ENCODE measurements at regions not wholly inside any gene's neighbourhood (a gene's known extent, or its start where the extent isn't known, plus 50 kb on each side); places are given as distances from the start of the nearest gene placed in this dataset.

- no peak overlapping the region for H3K4me2 ChIP-seq
- H3K36me3 ChIP-seq (replicated peaks; ENCODE audit: insufficient read depth, low read depth), result no peaks in the 10 kb centered on the region
- no peaks in the 10 kb centered on the region for H3K9me2 ChIP-seq (replicated peaks; ENCODE audit: insufficient read depth)
- no peak overlapping the region for H3K27ac ChIP-seq
- H2AFZ ChIP-seq, result no peak overlapping the region
- no peak for DNase-seq (ENCODE audit: low spot score)
- no peaks in the 10 kb centered on the region for H4K20me1 ChIP-seq (ENCODE audit: insufficient read depth, poor library complexity, severe bottlenecking)
- no peaks in the 10 kb centered on the region for H3K4me1 ChIP-seq (ENCODE audit: insufficient read depth)
- no peaks in the 10 kb centered on the region for H3K9me3 ChIP-seq (ENCODE audit: low read depth)
- no peaks in the 10 kb centered on the region for H3K79me2 ChIP-seq
- TF ChIP-seq EZH2phosphoT487 (IDR thresholded peaks at IDR 0.05; ENCODE audit: low read depth, severe bottlenecking, unreplicated experiment) (no peak), EZH2 (IDR thresholded peaks at IDR 0.05; ENCODE audit: borderline replicate concordance) (no peak), CTCF (IDR thresholded peaks at IDR 0.05; ENCODE audit: poor library complexity) (no peak)
- H3K4me3 ChIP-seq, result no peak overlapping the region
- no peaks in the 10 kb centered on the region for H3K27me3 ChIP-seq
- 44% methylated on average over 1 of the region's 1 CpG for WGBS (ENCODE audit: low lambda C conversion rate, missing lambda C conversion rate)
Observed at GRCh38 chr18:64592246-64592645, 443.4 kb upstream of the LINC00305 start.

DNA sequence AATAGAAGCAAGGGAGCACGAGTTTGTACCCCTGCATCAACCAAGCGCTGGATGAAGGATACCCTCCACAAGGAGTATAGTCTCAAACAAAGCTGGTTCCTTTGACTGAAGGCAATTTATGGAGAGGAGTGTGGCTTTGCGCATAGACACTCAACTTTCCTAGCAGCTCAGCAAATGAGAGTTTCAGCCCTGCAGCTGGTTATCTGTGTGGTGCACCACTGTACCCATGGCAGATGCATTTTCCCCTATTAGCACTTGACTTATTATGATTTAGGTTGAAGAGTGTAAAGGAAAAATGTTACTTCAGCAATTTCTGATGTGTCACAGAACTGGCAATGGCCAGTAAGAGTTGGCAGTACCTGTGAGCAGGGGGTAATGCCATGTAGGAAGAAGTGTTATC is 440.1 kb upstream of the LINC00305 start:
- Histone ChIP-seq H3K27me3 (no peaks in the 10 kb centered on the region), H4K20me1 (ENCODE audit: insufficient read depth, poor library complexity, severe bottlenecking) (no peaks in the 10 kb centered on the region), H3K4me1 (ENCODE audit: insufficient read depth) (no peaks in the 10 kb centered on the region), H3K36me3 (replicated peaks; ENCODE audit: insufficient read depth, low read depth) (no peaks in the 10 kb centered on the region), H3K4me3 (no peak overlapping the region), H3K4me2 (no peak overlapping the region), H3K9me2 (replicated peaks; ENCODE audit: insufficient read depth) (no peaks in the 10 kb centered on the region), H3K27ac (no peak overlapping the region), H3K79me2 (no peaks in the 10 kb centered on the region), H3K9me3 (ENCODE audit: low read depth) (no peaks in the 10 kb centered on the region), H2AFZ (no peak overlapping the region)
- DNase-seq (ENCODE audit: low spot score), result no peak
- TF ChIP-seq EZH2phosphoT487 (IDR thresholded peaks at IDR 0.05; ENCODE audit: low read depth, severe bottlenecking, unreplicated experiment) (no peak), CTCF (IDR thresholded peaks at IDR 0.05; ENCODE audit: poor library complexity) (no peak), EZH2 (IDR thresholded peaks at IDR 0.05; ENCODE audit: borderline replicate concordance) (no peak)
- WGBS (ENCODE audit: low lambda C conversion rate, missing lambda C conversion rate), result 84% methylated on average over 3 of the region's 3 CpGs

GRCh38 chr18:64566456-64566855 is 417.6 kb upstream of the LINC00305 start:
- no peaks in the 10 kb centered on the region for H3K9me3 ChIP-seq (ENCODE audit: low read depth)
- no peaks in the 10 kb centered on the region for H3K27me3 ChIP-seq
- no peak overlapping the region for H3K4me3 ChIP-seq
- no peaks in the 10 kb centered on the region for H3K79me2 ChIP-seq
- H3K4me2 ChIP-seq, result no peak overlapping the region
- H4K20me1 ChIP-seq (ENCODE audit: insufficient read depth, poor library complexity, severe bottlenecking), result no peaks in the 10 kb centered on the region
- DNase-seq (ENCODE audit: low spot score), result no peak
- no peaks in the 10 kb centered on the region for H3K9me2 ChIP-seq (replicated peaks; ENCODE audit: insufficient read depth)
- no peak overlapping the region for H2AFZ ChIP-seq
- TF ChIP-seq EZH2phosphoT487 (IDR thresholded peaks at IDR 0.05; ENCODE audit: low read depth, severe bottlenecking, unreplicated experiment), result no peak
- no peak for TF ChIP-seq EZH2 (IDR thresholded peaks at IDR 0.05; ENCODE audit: borderline replicate concordance)
- no peak for TF ChIP-seq CTCF (IDR thresholded peaks at IDR 0.05; ENCODE audit: poor library complexity)
- H3K4me1 ChIP-seq (ENCODE audit: insufficient read depth), result no peaks in the 10 kb centered on the region
- no peak overlapping the region for H3K27ac ChIP-seq
- no peaks in the 10 kb centered on the region for H3K36me3 ChIP-seq (replicated peaks; ENCODE audit: insufficient read depth, low read depth)
- WGBS (ENCODE audit: low lambda C conversion rate, missing lambda C conversion rate), result 91% methylated on average over 2 of the region's 2 CpGs

DNA sequence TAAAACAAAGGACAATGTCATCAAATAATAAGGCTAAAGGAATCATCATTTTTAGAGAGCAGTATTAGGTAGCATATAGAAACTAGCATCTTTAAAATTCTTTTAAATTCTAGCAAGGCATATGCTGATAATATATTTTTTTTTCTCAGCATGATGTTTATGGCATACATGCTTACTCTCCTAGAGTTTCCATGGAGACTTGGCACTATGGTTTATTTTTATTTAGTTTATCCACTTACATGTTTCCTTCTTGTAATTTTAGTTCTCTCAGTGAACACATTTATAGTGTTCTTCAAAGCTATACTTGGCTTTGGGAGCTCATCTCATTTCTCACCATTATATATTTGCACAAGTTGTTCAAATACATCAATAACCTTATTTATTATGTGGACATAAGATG is 413.8 kb upstream of the LINC00305 start:
- DNase-seq (ENCODE audit: low spot score), result no peak
- H3K27ac ChIP-seq, result no peak overlapping the region
- H3K4me1 ChIP-seq (ENCODE audit: insufficient read depth), result no peaks in the 10 kb centered on the region
- H4K20me1 ChIP-seq (ENCODE audit: insufficient read depth, poor library complexity, severe bottlenecking), result no peaks in the 10 kb centered on the region
- H3K4me2 ChIP-seq, result no peak overlapping the region
- TF ChIP-seq EZH2 (IDR thresholded peaks at IDR 0.05; ENCODE audit: borderline replicate concordance) (no peak), EZH2phosphoT487 (IDR thresholded peaks at IDR 0.05; ENCODE audit: low read depth, severe bottlenecking, unreplicated experiment) (no peak), CTCF (IDR thresholded peaks at IDR 0.05; ENCODE audit: poor library complexity) (no peak)
- H2AFZ ChIP-seq, result no peak overlapping the region
- no peaks in the 10 kb centered on the region for H3K9me2 ChIP-seq (replicated peaks; ENCODE audit: insufficient read depth)
- H3K9me3 ChIP-seq (ENCODE audit: low read depth), result no peaks in the 10 kb centered on the region
- no peaks in the 10 kb centered on the region for H3K79me2 ChIP-seq
- no peak overlapping the region for H3K4me3 ChIP-seq
- H3K27me3 ChIP-seq, result no peaks in the 10 kb centered on the region
- H3K36me3 ChIP-seq (replicated peaks; ENCODE audit: insufficient read depth, low read depth), result no peaks in the 10 kb centered on the region

Measured in hepatocyte (in vitro differentiated cells).